NCI-H2081 (cell line): ENCODE measurements at regions not wholly inside any gene's neighbourhood (a gene's known extent, or its start where the extent isn't known, plus 50 kb on each side); places are given as distances from the start of the nearest gene placed in this dataset.

ENCODE experiments used
- DNase-seq, 2 experiments: peaks; one replicate each; lab custom pipeline; 2025; lab: John Stamatoyannopoulos, UW

GRCh38 chr13:73517766-73518165 is 459.0 kb downstream of the KLF5 start:
- DNase-seq: no peak

- DNase-seq: no peak
These were observed 457.9 kb downstream of the KLF5 start for GRCh38 chr13:73516731-73517130.

- no peak for DNase-seq
These were observed 455.4 kb downstream of the KLF5 start for GRCh38 chr13:73514208-73514607.

DNA sequence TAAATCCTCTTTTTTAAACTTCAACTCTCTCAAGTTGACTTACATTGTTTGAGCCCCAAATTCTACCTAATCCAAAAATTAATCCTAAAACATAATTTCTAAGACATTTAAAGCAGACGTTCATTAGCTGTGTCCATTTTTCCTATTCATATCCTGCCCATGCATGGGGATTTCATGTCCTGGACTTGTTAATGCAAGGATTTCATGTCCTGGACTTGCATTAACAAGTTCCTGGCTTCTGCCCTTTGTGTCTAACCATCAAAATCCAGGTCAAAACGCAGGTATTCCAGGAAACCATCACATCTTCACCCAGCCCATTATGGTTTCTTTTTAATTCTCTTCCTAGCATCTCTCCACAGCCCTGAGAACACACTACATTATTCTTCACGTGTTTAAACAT is 454.9 kb downstream of the KLF5 start:
- no peak for DNase-seq

DNA sequence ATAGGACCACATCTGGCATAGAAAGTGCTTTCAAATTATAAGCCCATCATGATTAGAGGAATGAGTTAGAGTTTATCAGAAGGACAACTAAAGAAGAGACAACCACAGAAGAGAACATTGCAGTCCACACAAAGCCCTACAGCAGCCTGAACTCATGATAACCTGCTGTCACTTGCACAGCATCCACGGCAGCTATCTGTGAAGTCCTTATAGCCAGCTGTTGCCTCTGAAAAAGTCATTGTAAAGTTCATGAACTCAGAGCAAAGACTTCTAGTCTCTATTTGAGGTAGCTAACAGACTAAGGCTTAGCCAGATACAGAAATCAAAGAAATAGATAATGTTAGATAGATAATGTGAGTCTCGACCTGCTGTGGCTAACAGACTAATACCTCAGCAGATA is 450.0 kb downstream of the KLF5 start:
- no peak for DNase-seq

- no peak for DNase-seq
These were observed 446.6 kb downstream of the KLF5 start for GRCh38 chr13:73505376-73505890.

GRCh38 chr13:73499695-73500094 is 440.9 kb downstream of the KLF5 start:
- DNase-seq: no peak

- no peak for DNase-seq
These were observed 438.6 kb downstream of the KLF5 start for GRCh38 chr13:73497430-73497829.

DNA sequence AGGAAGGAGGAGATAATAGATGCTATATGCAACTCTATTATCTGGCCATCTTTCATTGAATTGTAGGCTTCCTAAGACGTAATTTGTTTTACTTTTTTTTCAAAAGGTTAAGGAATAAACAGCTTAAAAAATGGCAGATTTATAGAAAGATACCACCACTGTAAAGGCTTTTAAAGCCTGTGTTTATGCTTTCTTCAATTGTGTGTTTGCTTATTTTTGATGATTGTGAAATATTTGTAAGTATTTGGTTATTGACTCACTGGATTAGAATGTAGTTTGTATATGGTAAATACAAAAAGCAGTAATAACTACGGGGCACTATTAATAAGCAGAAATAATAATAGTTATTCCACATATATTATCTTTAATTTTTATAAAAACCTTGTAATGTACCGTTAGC is 437.9 kb downstream of the KLF5 start:
- DNase-seq: no peak

- no peak for DNase-seq
These were observed 434.0 kb downstream of the KLF5 start for GRCh38 chr13:73492811-73493210.

DNA sequence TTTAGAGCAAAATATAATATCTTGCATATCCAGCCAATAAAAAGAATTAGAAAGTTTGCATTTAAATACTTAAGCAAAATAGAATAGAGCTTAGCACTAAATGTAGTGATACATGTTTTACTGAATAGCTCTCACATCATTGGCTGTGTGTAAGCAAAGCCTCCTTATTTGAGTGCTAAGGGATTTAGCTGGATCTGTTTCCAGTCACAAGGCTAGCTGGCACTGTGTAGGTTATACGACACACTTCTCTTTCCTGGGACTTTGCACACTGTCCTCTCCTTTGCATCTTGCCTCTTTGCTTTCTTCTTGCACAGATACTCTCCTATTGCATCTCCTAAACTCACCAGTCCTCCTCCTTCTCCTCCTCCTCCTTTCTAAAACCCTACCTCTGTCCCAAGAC is 423.8 kb downstream of the KLF5 start:
- DNase-seq: no peak

DNA sequence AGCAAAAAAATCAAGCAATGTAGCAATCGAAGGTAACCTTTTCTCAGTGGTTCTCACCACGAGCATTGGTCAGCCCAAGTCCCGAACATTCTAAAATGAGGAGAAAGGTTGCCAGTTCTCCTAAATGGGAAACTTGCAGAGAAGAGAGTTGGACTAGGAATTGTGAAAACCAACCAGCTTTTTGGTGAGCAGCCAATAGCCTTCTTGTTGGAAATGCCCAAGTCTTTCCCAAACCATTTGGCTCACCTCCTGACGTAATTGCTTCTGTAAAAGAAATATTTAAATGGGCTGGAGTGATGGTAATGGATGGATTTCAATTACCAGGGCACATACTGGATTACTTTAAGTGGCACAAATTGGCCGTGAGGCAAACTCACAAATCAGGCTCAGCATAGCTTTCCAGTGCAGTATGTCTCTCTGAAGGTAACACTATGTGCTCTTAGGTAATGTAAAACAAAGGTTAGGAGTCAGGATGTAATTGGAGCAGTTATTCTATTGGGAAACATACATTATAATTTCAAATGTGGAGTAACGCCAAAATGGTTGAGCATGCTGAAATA is 423.2 kb downstream of the KLF5 start:
- DNase-seq: peak in 1 of 2 experiments; percentile 38

DNA sequence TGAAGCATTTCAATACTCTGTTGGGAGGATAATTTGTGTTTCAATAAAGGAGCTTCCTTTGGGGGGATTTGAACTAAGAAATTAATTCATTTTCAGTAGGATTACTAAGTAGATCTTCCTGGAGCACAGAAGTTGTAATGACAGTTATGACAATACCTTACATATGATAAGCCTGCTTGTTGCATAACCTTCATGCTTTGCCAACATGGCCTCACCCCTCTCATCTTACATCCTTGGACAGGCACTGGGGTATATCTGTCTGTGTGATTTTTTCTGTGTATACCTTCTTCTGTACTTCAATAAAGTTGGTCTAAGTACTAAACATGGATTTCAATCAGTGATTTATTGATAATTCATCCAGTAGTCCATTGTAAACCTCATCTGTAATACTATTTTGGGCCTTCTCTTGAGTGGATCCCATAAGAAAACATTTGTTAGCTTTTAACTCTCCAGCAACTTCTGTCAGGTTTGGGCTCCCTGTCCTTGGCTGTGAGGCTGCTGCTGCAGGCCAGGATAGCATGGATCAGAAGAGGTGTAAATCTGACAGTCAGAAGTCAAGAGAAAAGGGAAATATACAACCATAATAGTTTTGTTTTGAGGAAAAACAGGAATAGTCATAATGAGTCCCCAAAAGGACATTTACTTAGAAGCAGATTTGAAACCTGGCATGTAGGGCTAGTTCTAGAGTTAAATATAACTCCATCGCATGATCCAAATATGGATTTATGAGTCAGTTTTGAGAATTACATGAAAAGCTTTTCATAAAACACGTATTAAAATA is 422.2 kb downstream of the KLF5 start:
- no peak for DNase-seq

GRCh38 chr13:73479856-73480255 is 421.1 kb downstream of the KLF5 start:
- no peak for DNase-seq

DNA sequence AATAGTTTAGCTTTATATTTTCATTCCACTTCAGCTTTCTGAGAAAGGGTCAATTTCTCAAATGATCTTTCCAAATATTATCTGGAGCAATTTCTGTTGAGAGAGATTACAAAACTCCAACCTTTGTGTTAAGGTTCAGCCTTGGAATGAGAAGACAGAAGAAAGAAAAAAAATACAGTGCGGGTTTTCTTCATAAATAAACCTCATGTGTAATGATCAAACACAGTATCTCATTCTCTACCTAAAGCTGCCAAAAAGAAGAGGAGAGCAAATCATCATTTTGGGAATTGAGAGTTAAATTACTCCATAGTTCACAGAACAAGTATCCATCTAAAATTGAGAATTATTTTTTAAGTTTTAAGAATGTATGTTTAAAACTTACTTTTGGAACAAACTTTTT is 420.5 kb downstream of the KLF5 start:
- DNase-seq: no peak

GRCh38 chr13:73477441-73477840 is 418.6 kb downstream of the KLF5 start:
- no peak for DNase-seq

DNA sequence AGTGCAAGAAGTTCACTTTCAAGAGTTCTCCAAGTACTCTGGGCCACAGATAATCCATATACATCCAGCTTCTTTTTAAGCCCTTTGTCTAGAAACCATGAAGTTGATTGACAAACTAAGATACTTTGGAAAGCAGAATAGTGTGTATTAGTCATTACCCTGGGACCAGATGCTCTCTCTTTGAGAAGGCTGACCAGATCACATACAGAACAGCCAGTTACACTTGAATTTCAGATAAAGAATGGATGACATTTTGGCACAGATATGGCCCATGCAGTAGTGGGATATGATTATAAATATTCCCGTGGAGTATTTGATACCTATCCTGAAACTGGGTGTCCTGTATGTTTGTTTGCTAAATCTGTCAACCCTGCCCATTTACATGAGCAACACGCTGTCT is 414.2 kb downstream of the KLF5 start:
- no peak for DNase-seq

- no peak for DNase-seq
These were observed 408.3 kb downstream of the KLF5 start for GRCh38 chr13:73467125-73467524.

DNA sequence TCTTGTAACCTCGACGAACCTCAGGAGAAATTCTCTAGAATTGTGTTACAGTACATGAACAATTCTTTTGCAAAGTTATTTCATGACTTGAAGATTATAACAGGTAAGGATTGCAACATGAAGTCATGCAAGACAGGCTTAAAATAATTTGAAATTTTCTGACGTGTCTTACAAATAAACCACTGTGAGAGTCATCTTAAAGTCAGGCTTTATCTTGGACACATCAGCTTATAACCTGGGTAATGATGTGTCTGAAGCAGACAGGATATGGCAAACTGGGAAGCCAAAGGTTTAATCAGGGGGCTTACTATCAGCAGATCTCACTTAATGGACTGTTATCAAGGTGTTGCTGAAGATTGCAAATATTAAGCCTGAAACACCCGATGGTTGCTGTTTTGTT is 407.8 kb downstream of the KLF5 start:
- no peak for DNase-seq

DNA sequence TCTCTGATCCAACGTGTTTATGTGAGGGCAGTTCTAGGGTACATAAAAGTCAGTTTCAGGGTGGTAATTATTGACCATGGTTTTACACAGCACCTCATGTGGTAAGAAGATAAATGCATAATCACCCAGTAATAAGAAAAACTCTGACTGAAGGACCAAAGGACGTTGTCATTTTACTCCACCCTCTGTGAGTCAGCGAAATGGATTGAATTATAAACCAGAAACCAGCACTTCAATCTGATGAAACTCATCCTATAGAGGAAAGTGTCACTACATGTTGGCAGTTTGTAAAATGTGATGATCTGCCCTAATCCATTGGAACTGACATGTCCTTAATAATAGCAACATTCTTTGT is 406.8 kb downstream of the KLF5 start:
- DNase-seq: peak in 1 of 2 experiments; percentile 11

- peak in 1 of 2 experiments; percentile 4 for DNase-seq
These were observed 406.2 kb downstream of the KLF5 start for GRCh38 chr13:73464758-73465616.

DNA sequence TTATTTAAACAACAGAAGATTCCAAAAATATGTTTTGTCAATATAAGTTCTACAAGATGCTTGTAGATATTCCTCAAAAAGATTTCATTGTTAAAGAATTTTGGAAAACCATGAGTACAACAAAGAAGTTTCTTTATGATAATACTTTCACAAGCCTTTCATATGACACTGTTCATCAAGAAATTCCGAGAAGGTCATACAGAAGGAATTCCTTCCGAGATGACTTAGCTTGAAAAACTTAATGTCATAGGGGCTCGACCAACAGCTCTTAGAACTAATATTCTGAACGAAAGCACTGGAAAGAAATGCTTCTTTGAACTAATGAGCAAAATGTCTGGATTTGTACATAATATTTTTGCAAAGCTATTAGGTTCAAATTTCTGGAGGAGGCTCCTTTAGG is 403.4 kb downstream of the KLF5 start:
- DNase-seq: no peak
